MCF 10A (cell line): ENCODE measurements at regions not wholly inside any gene's neighbourhood (a gene's known extent, or its start where the extent isn't known, plus 50 kb on each side); places are given as distances from the start of the nearest gene placed in this dataset.

ENCODE experiments used
- BruUV-seq: library from RNA; stranded (reverse); fragments of 400-500 nt; replicated peaks from 2 replicates; lab custom pipeline; 2021; lab: Mats Ljungman, UMichigan
- CTCF ChIA-PET: fragments of 300-600 bp; sonication (Branson Sonifier 250); formaldehyde crosslinking; extraction: SDS; loops from one replicate; lab custom pipeline; 2021; ENCODE audit warnings: antibody characterized with exemption, inconsistent platforms; lab: Yijun Ruan, JAX
- POLR2A ChIA-PET: fragments of 300-600, 350-650 bp; sonication (Branson Sonifier 250); formaldehyde crosslinking; extraction: SDS; loops from one replicate; lab custom pipeline; 2020; ENCODE audit warnings: antibody characterized with exemption, inconsistent platforms; lab: Yijun Ruan, JAX
- DNase-seq: peaks from one replicate; pipeline ENCODE4 v3.0.0-alpha.2; 2018; ENCODE audit not compliant: unreplicated experiment
- H3K27ac Mint-ChIP-seq: one replicate; pipeline ENCODE4 v1.8.0; 2022; ENCODE audit warnings: mild to moderate bottlenecking, low read depth, mixed read lengths; ENCODE audit not compliant: unreplicated experiment
- H3K27me3 Mint-ChIP-seq: one replicate; pipeline ENCODE4 v1.8.0; 2022; ENCODE audit warnings: mixed read lengths; ENCODE audit not compliant: insufficient read depth, unreplicated experiment
- H3K36me3 Mint-ChIP-seq: one replicate; pipeline ENCODE4 v1.8.0; 2022; ENCODE audit warnings: mild to moderate bottlenecking, moderate library complexity, mixed read lengths; ENCODE audit not compliant: insufficient read depth, unreplicated experiment
- H3K4me1 Mint-ChIP-seq: one replicate; pipeline ENCODE4 v1.8.0; 2022; ENCODE audit warnings: mixed read lengths; ENCODE audit not compliant: insufficient read depth, unreplicated experiment
- H3K4me3 Mint-ChIP-seq: one replicate; pipeline ENCODE4 v1.8.0; 2022; ENCODE audit warnings: mild to moderate bottlenecking, moderate library complexity, mixed read lengths; ENCODE audit not compliant: unreplicated experiment
- H3K9me3 Mint-ChIP-seq: one replicate; pipeline ENCODE4 v1.8.0; 2022; ENCODE audit warnings: mixed read lengths; ENCODE audit not compliant: unreplicated experiment
- intact Hi-C: fragments of 100-400 bp; cut with micrococcal nuclease; formaldehyde crosslinking; loops from 2 replicates; pipeline ENCODE4 v1.14.1; 2022
- TF ChIP-seq, protein P1 (sequence below): fragments of 200-600 bp; IDR thresholded peaks from one replicate; pipeline ENCODE4 v1.8.0; 2022; ENCODE audit warnings: antibody characterized with exemption, mild to moderate bottlenecking; ENCODE audit not compliant: unreplicated experiment

DNA sequence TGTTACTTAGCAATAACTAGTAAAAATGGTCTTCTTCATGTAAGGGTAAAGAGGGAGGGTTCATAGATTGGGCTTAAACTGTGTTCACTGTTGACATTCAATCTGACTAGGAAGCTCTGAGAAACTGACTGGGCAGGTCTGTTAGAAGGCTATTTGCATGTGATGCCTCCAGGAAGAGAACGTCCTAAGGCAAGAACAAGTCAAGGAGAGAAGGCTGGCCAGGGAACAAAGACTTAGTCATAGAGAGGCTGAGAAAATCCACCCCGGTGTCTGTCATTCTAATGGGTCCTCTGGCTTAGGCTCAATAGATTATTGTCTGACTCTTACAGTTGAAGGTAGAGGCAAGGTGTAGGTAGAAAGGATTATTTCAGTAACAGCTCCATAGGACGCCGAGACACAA lies 50.3 kb upstream of the CD44 start:
- Mint-ChIP-seq H3K9me3 (no peaks in the 10 kb centered on the region), H3K4me3 (no peak overlapping the region), H3K27ac (peak overlapping the region; percentile 90), H3K4me1 (peaks cover 30% of the 10 kb centered on the region), H3K27me3 (no peaks in the 10 kb centered on the region), H3K36me3 (no peaks in the 10 kb centered on the region)
- peak; percentile 74 for DNase-seq
- BruUV-seq = no TSS peak
- CTCF ChIA-PET = interaction anchor here (0.6 to 1.2 kb wide), 8 partner anchors 12 to 330 kb away, joined by 3 to 4 read pairs (median 3); no protein-coding TSS in a partner anchor
- intact Hi-C loops = loop anchor here (10.0 kb wide), 1 partner anchor 84 kb away; no protein-coding TSS in a partner anchor
- POLR2A ChIA-PET = interaction anchor here (0.7 to 2.4 kb wide), 11 partner anchors 12 to 793 kb away, joined by 3 to 16 read pairs (median 5); partner anchors contain the start of gene CD44
- TF ChIP-seq, protein P1, sequence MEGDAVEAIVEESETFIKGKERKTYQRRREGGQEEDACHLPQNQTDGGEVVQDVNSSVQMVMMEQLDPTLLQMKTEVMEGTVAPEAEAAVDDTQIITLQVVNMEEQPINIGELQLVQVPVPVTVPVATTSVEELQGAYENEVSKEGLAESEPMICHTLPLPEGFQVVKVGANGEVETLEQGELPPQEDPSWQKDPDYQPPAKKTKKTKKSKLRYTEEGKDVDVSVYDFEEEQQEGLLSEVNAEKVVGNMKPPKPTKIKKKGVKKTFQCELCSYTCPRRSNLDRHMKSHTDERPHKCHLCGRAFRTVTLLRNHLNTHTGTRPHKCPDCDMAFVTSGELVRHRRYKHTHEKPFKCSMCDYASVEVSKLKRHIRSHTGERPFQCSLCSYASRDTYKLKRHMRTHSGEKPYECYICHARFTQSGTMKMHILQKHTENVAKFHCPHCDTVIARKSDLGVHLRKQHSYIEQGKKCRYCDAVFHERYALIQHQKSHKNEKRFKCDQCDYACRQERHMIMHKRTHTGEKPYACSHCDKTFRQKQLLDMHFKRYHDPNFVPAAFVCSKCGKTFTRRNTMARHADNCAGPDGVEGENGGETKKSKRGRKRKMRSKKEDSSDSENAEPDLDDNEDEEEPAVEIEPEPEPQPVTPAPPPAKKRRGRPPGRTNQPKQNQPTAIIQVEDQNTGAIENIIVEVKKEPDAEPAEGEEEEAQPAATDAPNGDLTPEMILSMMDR = no peak
